GM12878 (cell line): ENCODE measurements at regions not wholly inside any gene's neighbourhood (a gene's known extent, or its start where the extent isn't known, plus 50 kb on each side); places are given as distances from the start of the nearest gene placed in this dataset.

Experiments
- ATAC-seq: fragments of 200-7000 bp; cut with Tn5 transposase; 3 replicates; pipeline ENCODE4 v1.9.1; 2020; ENCODE audit warnings: mild to moderate bottlenecking, moderate library complexity
- BruUV-seq: library from RNA; stranded (reverse); fragments of 400-500 nt; replicated peaks from 2 replicates; lab custom pipeline; 2021; lab: Mats Ljungman, UMichigan
- CTCF ChIA-PET: fragments of 300-600 bp; sonication (Branson Sonifier 250); formaldehyde crosslinking; extraction: SDS; loops from one replicate; lab custom pipeline; 2021; ENCODE audit warnings: inconsistent platforms; lab: Yijun Ruan, JAX
- POLR2A ChIA-PET: fragments of 350-600 bp; formaldehyde crosslinking; extraction: SDS; loops from one replicate; lab custom pipeline; 2021; ENCODE audit warnings: inconsistent platforms; lab: Charles Lee
- RAD21 ChIA-PET: fragments of 300-600 bp; sonication (Branson Sonifier 250); formaldehyde crosslinking; loops from one replicate; lab custom pipeline; 2023; ENCODE audit warnings: antibody characterized with exemption; ENCODE audit not compliant: unreplicated experiment; lab: Charles Lee
- SMC1A ChIA-PET: fragments of 300-600 bp; sonication (Branson Sonifier 250); formaldehyde crosslinking; loops from one replicate; lab custom pipeline; 2023; ENCODE audit not compliant: unreplicated experiment, uncharacterized antibody; lab: Charles Lee
- DNase-seq: peaks from one replicate; pipeline ENCODE4 v3.0.0-alpha.2; 2011; ENCODE audit warnings: low read depth, low spot score
- FAIRE-seq: peaks from 3 replicates; lab custom pipeline; 2011; peaks lifted over from hg19 to GRCh38; lab: Jason Lieb, UNC
- H2AFZ ChIP-seq: 2 replicates; pipeline ENCODE4 v1.6.0; 2011; ENCODE audit warnings: low read depth, low read length, control low read depth; ENCODE audit not compliant: control insufficient read depth
- H3K27ac ChIP-seq: 2 replicates; pipeline ENCODE4 v1.5.1; 2011; ENCODE audit warnings: control low read depth; ENCODE audit not compliant: control insufficient read depth, insufficient read depth
- H3K27me3 ChIP-seq, 2 experiments: replicated peaks in 1 of 2; 2 replicates each; pipeline versions ENCODE4 v1.6.0 to v1.6.1; 2011; ENCODE audit warnings: low read length in 1 of 2; ENCODE audit not compliant: control insufficient read depth in 2 of 2, insufficient read depth in 2 of 2
- H3K36me3 ChIP-seq, 2 experiments: 2 replicates each; pipeline ENCODE4 v1.5.1; 2011; ENCODE audit warnings: low read length in 1 of 2; ENCODE audit not compliant: control insufficient read depth in 2 of 2, insufficient read depth in 2 of 2
- H3K4me1 ChIP-seq: 2 replicates; pipeline ENCODE4 v1.6.1; 2011; ENCODE audit warnings: mild to moderate bottlenecking, low read length, moderate library complexity, mixed read lengths; ENCODE audit not compliant: control insufficient read depth, insufficient read depth
- H3K4me2 ChIP-seq: 2 replicates; pipeline ENCODE4 v1.6.0; 2011; ENCODE audit warnings: control low read depth; ENCODE audit not compliant: control insufficient read depth, insufficient read depth
- H3K4me3 ChIP-seq: fragments of 200-600 bp; sonication (generic); 2 replicates; pipeline ENCODE4 v1.5.1; 2016
- H3K79me2 ChIP-seq: 2 replicates; pipeline ENCODE4 v1.6.0; 2011; ENCODE audit warnings: low read length; ENCODE audit not compliant: control insufficient read depth, insufficient read depth
- H3K9ac ChIP-seq: 2 replicates; pipeline ENCODE4 v1.8.0; 2011; ENCODE audit warnings: low read length, control low read depth, mixed read lengths; ENCODE audit not compliant: control insufficient read depth, insufficient read depth
- H3K9me3 ChIP-seq: replicated peaks from 3 replicates; pipeline ENCODE4 v1.5.1; 2011; ENCODE audit warnings: mild to moderate bottlenecking, low read length; ENCODE audit not compliant: control insufficient read depth, insufficient read depth
- H4K20me1 ChIP-seq: 2 replicates; pipeline ENCODE4 v1.6.0; 2011; ENCODE audit not compliant: control insufficient read depth, insufficient read depth
- ATF7 ChIP-seq: fragments of 450-650 bp; IDR thresholded peaks from 2 replicates; pipeline ENCODE4 v1.6.1; 2016; ENCODE audit warnings: low read depth, mild to moderate bottlenecking
- CREM ChIP-seq: IDR thresholded peaks from 2 replicates; pipeline ENCODE4 v1.6.1; 2014; ENCODE audit warnings: antibody characterized with exemption, low read depth
- ESRRA ChIP-seq: IDR thresholded peaks from 2 replicates; pipeline ENCODE4 v1.6.1; 2012; ENCODE audit warnings: mild to moderate bottlenecking, low read length, improper control_type of control experiment
- FOXM1 ChIP-seq: IDR thresholded peaks from 2 replicates; pipeline ENCODE4 v1.6.1; 2012; ENCODE audit warnings: low read depth, mild to moderate bottlenecking, inconsistent platforms, low read length, moderate library complexity
- NBN ChIP-seq: fragments of 450-650 bp; IDR thresholded peaks from 2 replicates; pipeline ENCODE4 v1.6.1; 2016
- PML ChIP-seq: IDR thresholded peaks from 2 replicates; pipeline ENCODE4 v1.6.1; 2012; ENCODE audit warnings: low read length, inconsistent platforms
- POU2F2 ChIP-seq: IDR thresholded peaks from 3 replicates; pipeline ENCODE4 v1.6.1; 2011; ENCODE audit warnings: low read depth, mild to moderate bottlenecking, low read length, borderline replicate concordance
- STAT3 ChIP-seq: IDR thresholded peaks from 2 replicates; pipeline ENCODE4 v1.6.1; 2011; ENCODE audit warnings: low read depth, low read length, improper control_type of control experiment
- WGBS: methylation state at CpG from one replicate; pipeline ENCODE4 v1.1.6; 2016; ENCODE audit warnings: low lambda C conversion rate; ENCODE audit not compliant: insufficient replicate concordance, insufficient coverage; ENCODE audit errors: missing lambda C conversion rate; 5-methylcytosine and 5-hydroxymethylcytosine counted together
- in situ Hi-C: fragments of 300-500 bp; cut with MboI; formaldehyde crosslinking; loops from 9 replicates; pipeline ENCODE4 v1.14.3; 2018; ENCODE audit warnings: mixed read lengths
- intact Hi-C: fragments of 100-400 bp; cut with micrococcal nuclease; formaldehyde crosslinking; loops from one replicate; pipeline ENCODE4 v1.14.2; 2022; ENCODE audit not compliant: unreplicated experiment

- TF ChIP-seq STAT3 (no peak), NBN (no peak), CREM (no peak), POU2F2 (no peak), ATF7 (no peak), ESRRA (no peak), PML (no peak)
Measured at GRCh38 chr13:60318186-60318585, 78.8 kb upstream of the TDRD3 start (continued).

- ChIA-PET SMC1A (no interaction called here), CTCF (interaction anchor here (1.0 kb wide), 1 partner anchor 68 kb away, joined by 3 read pairs; no protein-coding TSS in a partner anchor), POLR2A (no interaction called here), RAD21 (no interaction called here)
- no peaks in the 10 kb centered on the region for H3K27me3 ChIP-seq
- no peaks in the 10 kb centered on the region for H4K20me1 ChIP-seq
- H3K4me2 ChIP-seq = no peak overlapping the region
- BruUV-seq = no TSS peak
- intact Hi-C loops (no loop called here), in situ Hi-C loops (loop anchor here (10.0 kb wide), 1 partner anchor 929 kb away; no protein-coding TSS in a partner anchor)
- H3K27ac ChIP-seq = no peak overlapping the region
- FAIRE-seq = no peak
- no peaks in the 10 kb centered on the region for H3K9me3 ChIP-seq
- H3K4me1 ChIP-seq = no peaks in the 10 kb centered on the region
- TF ChIP-seq FOXM1 = no peak
- WGBS = 14% methylated on average over 2 of the region's 2 CpGs
- H3K36me3 ChIP-seq = no peaks in the 10 kb centered on the region
- H3K79me2 ChIP-seq = no peaks in the 10 kb centered on the region
- H3K4me3 ChIP-seq = no peak overlapping the region
- H2AFZ ChIP-seq = no peak overlapping the region
- H3K9ac ChIP-seq = no peak overlapping the region
- ATAC-seq = no peak
- DNase-seq = no peak
Measured at GRCh38 chr13:60324131-60324530, 72.9 kb upstream of the TDRD3 start.
